ENCODE measurements at regions not wholly inside any gene's neighbourhood (a gene's known extent, or its start where the extent isn't known, plus 50 kb on each side); places are given as distances from the start of the nearest gene placed in this dataset.

DNA sequence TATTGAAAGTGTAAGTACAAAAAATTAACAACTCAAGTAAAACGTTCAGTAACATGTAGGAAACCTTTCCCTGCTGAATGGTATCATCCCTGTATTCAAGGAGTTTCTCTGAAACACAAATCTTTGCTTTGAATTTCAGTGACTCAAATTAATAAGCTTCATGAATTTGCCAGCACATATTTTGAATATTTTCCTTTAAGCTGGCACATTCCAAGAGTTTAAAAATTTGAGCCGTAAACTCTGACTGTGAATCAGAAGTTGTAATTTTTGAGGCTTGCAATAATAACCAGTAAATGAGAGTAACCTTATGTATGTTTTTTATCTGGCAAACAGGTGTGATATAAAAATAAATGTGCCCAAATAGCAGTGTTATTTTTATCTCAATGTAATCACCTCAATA, 1722.6 kb upstream of the PRR20A start:
- DNase-seq (ENCODE audit: low read depth) = no peak

- no peak for DNase-seq (ENCODE audit: low read depth)
Observed at GRCh38 chr13:55432814-55433213, 1707.9 kb upstream of the PRR20A start.

DNA sequence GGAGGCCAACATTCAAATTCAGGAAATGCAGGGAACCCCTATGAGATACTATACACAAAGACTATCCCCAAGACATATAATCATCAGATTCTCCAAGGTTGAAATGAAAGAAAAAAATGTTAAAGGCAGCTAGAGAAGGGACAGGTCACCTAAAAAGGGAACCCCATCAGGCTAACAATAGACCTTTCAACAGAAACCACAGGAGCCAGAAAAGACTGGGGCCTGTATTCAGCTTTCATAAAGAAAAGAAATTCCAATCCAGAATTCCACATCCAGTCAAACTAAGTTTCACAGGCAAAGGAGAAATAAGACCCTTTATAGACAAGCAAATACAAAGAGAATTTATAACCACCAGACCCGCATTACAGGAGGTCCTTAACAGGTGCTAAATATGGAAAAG, 1703.6 kb upstream of the PRR20A start:
- DNase-seq (ENCODE audit: low read depth) = no peak

DNA sequence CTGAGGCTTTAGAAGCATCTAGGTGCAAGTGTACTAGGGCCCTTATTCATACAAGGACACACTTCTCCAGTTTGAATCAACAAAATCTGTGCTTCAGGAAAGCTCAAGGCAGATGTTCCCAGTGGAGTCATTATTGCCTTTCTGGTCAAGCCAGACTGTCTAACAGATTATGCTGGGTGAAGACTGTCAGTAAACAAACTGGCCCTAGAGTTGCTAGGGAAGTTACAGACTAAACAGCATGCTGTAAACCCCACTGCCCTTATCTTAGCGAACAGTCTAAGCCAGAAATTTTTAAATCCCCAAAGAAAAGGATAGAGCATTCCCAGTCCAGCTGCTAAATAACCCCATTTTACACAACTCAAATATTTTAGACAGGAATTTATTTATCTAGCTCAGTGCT, 1701.3 kb upstream of the PRR20A start:
- DNase-seq (ENCODE audit: low read depth) = no peak

DNA sequence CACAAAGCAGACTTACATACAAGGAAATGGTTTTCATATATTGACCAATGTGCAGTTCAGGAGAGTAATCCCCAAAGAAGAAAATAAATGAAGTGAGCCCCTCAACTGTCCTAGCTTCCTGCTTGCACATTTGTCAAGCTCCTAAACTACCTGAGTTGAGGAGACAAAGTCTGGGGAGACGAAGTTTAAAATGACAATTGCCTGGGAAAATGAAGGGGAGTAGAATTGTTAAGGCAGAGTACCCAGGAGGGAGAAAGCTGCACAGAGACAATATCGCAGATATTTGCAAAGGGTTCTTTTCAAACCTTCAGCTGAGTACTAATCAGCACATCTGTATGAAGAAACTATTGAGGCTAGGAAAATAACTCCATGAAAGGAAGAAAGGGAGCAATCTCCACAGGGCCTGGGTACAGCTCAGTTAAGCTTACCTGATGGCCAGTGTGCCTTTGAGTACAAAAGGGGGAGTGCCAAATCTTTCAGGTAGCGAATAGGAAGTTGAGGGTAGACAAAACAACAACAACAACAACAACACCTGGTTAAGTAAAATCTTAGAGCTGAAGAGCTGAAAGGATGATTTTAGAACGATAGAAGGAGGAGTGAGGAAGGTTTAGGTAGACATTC, 1700.1 kb upstream of the PRR20A start:
- no peak for DNase-seq (ENCODE audit: low read depth)

- no peak for DNase-seq (ENCODE audit: low read depth)
Observed at GRCh38 chr13:55464222-55464621, 1676.5 kb upstream of the PRR20A start.

GRCh38 chr13:55467476-55467875, 1673.2 kb upstream of the PRR20A start:
- DNase-seq (ENCODE audit: low read depth) = no peak

DNA sequence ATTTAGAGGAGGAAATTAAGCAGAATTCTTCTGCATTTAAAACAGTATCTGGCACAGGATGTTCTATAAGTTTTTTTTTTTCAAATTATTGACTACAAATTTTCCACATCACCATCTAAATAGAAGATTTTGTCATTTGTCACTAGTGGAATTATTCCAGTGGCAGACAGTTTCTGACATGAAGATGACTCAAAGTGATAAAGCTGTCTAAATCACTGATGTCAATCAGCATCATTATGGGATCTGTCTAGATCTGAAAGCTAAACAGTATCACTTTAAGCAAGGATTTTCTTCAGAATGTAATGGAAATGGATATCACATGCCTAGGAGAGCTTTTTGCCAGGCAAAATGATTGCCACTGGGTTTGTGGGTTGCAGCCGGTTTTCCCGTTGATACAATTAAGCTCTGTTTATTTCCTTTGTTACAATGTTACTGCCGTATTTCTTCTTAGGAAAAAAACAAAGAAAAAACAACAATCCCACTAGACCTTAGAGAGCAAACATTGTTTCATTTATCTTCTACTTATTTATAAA, 1657.0 kb upstream of the PRR20A start:
- no peak for DNase-seq (ENCODE audit: low read depth)

DNA sequence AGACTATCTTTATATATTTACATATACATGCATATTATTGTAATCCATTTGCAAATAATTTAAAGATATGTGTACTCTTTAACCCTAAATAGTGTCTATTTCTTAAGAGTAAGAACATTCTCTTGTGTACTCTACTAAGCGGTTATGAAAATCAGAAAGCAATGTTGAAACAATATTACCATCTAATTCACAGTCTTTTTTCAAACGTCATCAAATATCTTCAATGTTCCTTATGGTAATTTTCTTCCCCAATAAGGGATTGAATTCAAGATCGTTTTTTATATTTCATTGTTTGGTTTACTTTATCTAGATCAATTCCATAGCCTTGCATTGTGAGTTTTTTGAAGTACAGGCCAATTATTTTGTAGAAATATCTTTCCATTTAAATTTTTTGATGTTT, 1647.4 kb upstream of the PRR20A start:
- DNase-seq (ENCODE audit: low read depth) = no peak

DNA sequence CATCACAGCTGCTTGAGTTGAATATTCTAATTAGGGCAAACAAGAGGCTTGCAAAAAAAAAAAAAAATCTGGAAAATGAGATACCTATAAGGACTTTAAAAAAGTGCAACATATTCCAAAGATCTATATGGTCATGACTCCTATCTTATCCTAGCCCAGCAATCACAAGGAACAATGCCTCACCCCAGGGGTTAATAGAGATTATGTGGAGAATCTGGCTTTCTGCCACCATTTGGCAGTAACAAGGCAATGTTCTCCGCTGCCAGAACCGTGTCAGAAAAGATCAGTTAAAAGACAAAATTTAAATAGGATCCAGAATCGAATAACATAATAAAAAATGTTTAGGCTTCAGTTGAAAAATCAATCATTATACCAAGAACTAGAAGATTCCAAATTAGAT, 1643.2 kb upstream of the PRR20A start:
- DNase-seq (ENCODE audit: low read depth) = no peak

DNA sequence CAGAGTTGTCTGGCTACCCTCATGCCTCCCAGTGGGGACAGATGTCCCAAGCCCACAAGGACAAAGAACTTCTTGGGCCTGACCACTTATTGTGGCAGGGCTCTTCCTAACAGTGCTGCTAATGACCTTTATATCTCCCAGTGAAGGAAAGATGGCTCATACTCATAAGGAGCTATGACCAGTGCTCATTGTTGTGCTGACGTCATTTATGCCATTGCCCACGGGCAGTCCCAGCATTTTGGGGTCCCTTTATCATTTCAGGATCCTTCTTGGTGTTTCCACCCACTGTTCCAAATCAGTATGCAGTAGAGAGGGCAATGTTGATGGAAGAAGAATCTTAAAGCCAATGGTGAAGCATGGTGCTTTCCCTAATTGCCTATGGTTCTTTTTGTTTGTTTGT, 1640.0 kb upstream of the PRR20A start:
- DNase-seq (ENCODE audit: low read depth) = no peak

DNA sequence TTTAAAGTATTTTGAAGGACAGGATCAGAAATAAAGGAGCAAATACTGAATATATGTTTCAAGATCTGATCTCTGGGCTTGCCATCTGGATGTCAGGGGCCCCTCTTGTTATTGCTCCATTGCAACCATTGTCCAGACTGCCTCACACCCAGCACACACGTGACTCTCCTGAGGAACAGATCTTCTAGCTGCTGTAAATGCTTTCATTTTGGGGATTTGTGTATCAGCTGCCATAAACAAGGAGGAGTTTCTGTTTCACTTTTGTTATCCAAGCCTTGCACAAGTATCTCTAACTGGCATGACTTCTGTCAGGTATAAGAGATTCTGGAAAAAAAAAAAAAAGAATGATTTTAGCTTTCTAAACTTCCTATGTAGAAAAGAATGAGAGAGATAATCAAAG, 1624.1 kb upstream of the PRR20A start:
- no peak for DNase-seq (ENCODE audit: low read depth)

GRCh38 chr13:55517312-55517711, 1623.4 kb upstream of the PRR20A start:
- DNase-seq (ENCODE audit: low read depth) = no peak

- no peak for DNase-seq (ENCODE audit: low read depth)
Observed at GRCh38 chr13:55528434-55528833, 1612.3 kb upstream of the PRR20A start.

GRCh38 chr13:55534306-55534705, 1606.4 kb upstream of the PRR20A start:
- no peak for DNase-seq (ENCODE audit: low read depth)

DNA sequence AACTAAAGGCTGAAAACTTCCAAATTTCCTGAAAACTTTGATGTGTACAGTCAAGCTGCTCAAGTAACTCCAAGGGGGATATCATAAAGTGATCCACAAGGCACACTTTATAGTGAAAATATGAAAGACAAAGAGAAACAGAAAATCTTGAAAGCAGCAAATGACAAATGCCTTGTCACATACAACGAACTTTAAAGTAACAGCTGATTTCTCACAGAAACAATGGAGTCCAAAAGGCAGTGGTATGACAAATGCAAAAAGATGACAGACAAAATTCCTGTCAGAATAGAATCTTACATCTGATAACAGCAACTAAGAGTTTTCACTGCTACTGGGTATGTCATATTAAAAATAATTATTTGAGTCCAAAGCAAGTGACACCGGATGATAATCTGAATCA, 1602.3 kb upstream of the PRR20A start:
- DNase-seq (ENCODE audit: low read depth) = no peak

- no peak for DNase-seq (ENCODE audit: low read depth)
Observed at GRCh38 chr13:55543053-55543452, 1597.7 kb upstream of the PRR20A start.

GRCh38 chr13:55550624-55551023, 1590.1 kb upstream of the PRR20A start:
- DNase-seq (ENCODE audit: low read depth) = no peak

- no peak for DNase-seq (ENCODE audit: low read depth)
Observed at GRCh38 chr13:55553701-55554100, 1587.0 kb upstream of the PRR20A start.

DNA sequence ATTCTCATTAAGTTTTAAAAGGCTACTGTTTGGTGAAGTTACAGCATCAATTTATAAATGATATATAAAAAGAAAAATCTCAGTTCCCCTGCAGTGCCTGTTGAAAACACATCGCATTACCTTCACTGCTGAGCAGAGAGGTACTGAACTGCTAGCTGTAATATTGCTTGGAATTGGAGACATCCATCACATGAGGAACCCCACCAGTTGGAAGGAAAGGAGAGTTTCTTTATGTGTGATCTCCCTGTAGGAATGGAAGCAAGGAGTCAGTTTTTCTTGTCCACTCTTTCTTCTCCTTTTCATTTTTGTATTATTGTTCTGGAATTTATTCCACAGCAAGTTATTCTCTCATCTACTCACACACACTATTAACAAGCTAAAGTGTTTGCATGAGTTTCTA, 1586.0 kb upstream of the PRR20A start:
- DNase-seq (ENCODE audit: low read depth) = no peak

DNA sequence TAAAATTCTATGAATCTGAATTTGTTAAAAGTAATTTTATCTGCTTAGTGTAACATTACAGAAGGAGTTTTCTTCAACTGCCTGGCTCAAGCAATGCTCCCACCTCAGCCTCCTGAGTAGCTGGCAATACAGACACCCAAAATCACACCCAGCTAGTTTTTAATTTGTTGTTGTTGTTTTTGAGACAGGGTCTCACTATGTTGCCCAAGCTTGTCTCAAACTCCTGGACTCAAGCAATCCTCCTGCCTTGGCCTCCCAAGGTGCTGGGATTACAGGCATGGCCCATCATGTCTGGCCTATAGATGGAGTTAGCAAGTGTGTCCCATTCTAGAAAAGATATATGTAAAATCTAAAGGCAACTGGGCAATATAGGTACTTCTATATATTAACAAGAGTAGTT, 1580.4 kb upstream of the PRR20A start:
- DNase-seq (ENCODE audit: low read depth) = no peak

GRCh38 chr13:55563267-55563666, 1577.5 kb upstream of the PRR20A start:
- DNase-seq (ENCODE audit: low read depth) = no peak

GRCh38 chr13:55566334-55566733, 1574.4 kb upstream of the PRR20A start:
- no peak for DNase-seq (ENCODE audit: low read depth)

DNA sequence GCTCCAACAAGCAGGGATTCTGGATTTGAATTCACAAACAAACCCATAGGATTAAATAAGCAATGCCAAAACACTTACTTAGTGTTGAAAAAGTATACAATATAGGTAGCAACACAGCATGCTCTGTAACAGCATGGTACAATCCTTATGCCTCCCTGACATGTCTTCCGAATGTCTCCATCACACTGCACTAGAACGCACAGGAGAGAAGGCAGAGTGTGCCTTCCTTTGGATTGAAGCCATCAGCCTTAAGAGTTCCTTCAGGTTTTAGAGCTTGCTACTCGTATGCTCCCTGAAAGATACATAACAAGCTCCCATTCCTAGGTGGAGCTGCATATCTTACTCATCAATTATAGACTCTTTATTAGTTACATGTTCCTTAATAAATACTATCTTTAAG, 1573.9 kb upstream of the PRR20A start:
- DNase-seq (ENCODE audit: low read depth) = no peak

All from LHCN-M2 (cell line).